NT2/D1 (cell line): ENCODE measurements at regions not wholly inside any gene's neighbourhood (a gene's known extent, or its start where the extent isn't known, plus 50 kb on each side); places are given as distances from the start of the nearest gene placed in this dataset.

Experiments
- SUZ12 ChIP-seq: IDR thresholded peaks from 2 replicates; pipeline ENCODE4 v1.6.1; 2011; ENCODE audit not compliant: insufficient read length, insufficient read depth; ENCODE audit errors: extremely low read depth
- YY1 ChIP-seq: IDR thresholded peaks from 2 replicates; pipeline ENCODE4 v1.6.1; 2011; ENCODE audit not compliant: insufficient read length, insufficient read depth
- ZNF274 ChIP-seq: IDR thresholded peaks from 2 replicates; pipeline ENCODE4 v1.6.1; 2011; ENCODE audit warnings: mild to moderate bottlenecking, low read depth, low read length

GRCh38 chr7:118473271-118473670 lies 248.8 kb downstream of the ANKRD7 start:
- TF ChIP-seq ZNF274, result no peak
- TF ChIP-seq SUZ12, result no peak
- TF ChIP-seq YY1, result no peak
